GM21786 (cell line): ENCODE measurements at regions not wholly inside any gene's neighbourhood (a gene's known extent, or its start where the extent isn't known, plus 50 kb on each side); places are given as distances from the start of the nearest gene placed in this dataset.
"Not testable (repeated sequence)": the region's sequence is repeated elsewhere in the genome, so short reads cannot be mapped to it uniquely, and the experiment has no call there.

ENCODE experiments used
- ATAC-seq: cut with Tn5 transposase; IDR thresholded peaks from one replicate; pipeline ENCODE4 v1.9.1; 2021; ENCODE audit not compliant: unreplicated experiment

- ATAC-seq, result no peak
Measured at GRCh38 chr6:167558246-167559177, 233.6 kb downstream of the TTLL2 start.

- ATAC-seq, result no peak
Measured at GRCh38 chr6:167559675-167560479, 235.0 kb downstream of the TTLL2 start.

GRCh38 chr6:167560673-167561569, 236.0 kb downstream of the TTLL2 start:
- ATAC-seq, result no peak

- ATAC-seq, result not testable (repeated sequence)
Measured at GRCh38 chr6:167562862-167563261, 238.0 kb downstream of the TTLL2 start.

GRCh38 chr6:167564416-167565250, 239.7 kb downstream of the TTLL2 start:
- no peak for ATAC-seq

GRCh38 chr6:167565388-167565787, 240.5 kb downstream of the TTLL2 start:
- ATAC-seq, result no peak

- ATAC-seq, result no peak
Measured at GRCh38 chr6:167565884-167566599, 241.2 kb downstream of the TTLL2 start.

- no peak for ATAC-seq
Measured at GRCh38 chr6:167566711-167567141, 241.8 kb downstream of the TTLL2 start.

- no peak for ATAC-seq
Measured at GRCh38 chr6:167567142-167568033, 242.5 kb downstream of the TTLL2 start.

- ATAC-seq, result no peak
Measured at GRCh38 chr6:167568407-167569024, 243.6 kb downstream of the TTLL2 start.

GRCh38 chr6:167569041-167569805, 244.3 kb downstream of the TTLL2 start:
- no peak for ATAC-seq

- no peak for ATAC-seq
Measured at GRCh38 chr6:167569879-167570278, 245.0 kb downstream of the TTLL2 start.

- ATAC-seq, result no peak
Measured at GRCh38 chr6:167570460-167571400, 245.8 kb downstream of the TTLL2 start.

- no peak for ATAC-seq
Measured at GRCh38 chr6:167571550-167571949, 246.7 kb downstream of the TTLL2 start.

GRCh38 chr6:167572106-167572505, 247.2 kb downstream of the TTLL2 start:
- no peak for ATAC-seq

GRCh38 chr6:167572841-167573271, 248.0 kb downstream of the TTLL2 start:
- ATAC-seq, result no peak
